ENCODE measurements at regions not wholly inside any gene's neighbourhood (a gene's known extent, or its start where the extent isn't known, plus 50 kb on each side); places are given as distances from the start of the nearest gene placed in this dataset.

GRCh38 chr1:229893762-229894444, 173.1 kb upstream of the GALNT2 start:
- H3K4me3 ChIP-seq (ENCODE audit: low read depth, low read length) = no peak overlapping the region
- no peak for TF ChIP-seq CTCF (IDR thresholded peaks at IDR 0.05; ENCODE audit: borderline replicate concordance, insufficient read depth, low read depth, low read length)

GRCh38 chr1:229894532-229894931, 172.5 kb upstream of the GALNT2 start:
- H3K4me3 ChIP-seq (ENCODE audit: low read depth, low read length) = no peak overlapping the region
- TF ChIP-seq CTCF (IDR thresholded peaks at IDR 0.05; ENCODE audit: borderline replicate concordance, insufficient read depth, low read depth, low read length) = no peak

GRCh38 chr1:229895605-229896004, 171.4 kb upstream of the GALNT2 start:
- H3K4me3 ChIP-seq (ENCODE audit: low read depth, low read length) = no peak overlapping the region
- no peak for TF ChIP-seq CTCF (IDR thresholded peaks at IDR 0.05; ENCODE audit: borderline replicate concordance, insufficient read depth, low read depth, low read length)

- TF ChIP-seq CTCF (IDR thresholded peaks at IDR 0.05; ENCODE audit: borderline replicate concordance, insufficient read depth, low read depth, low read length) = no peak
- no peak overlapping the region for H3K4me3 ChIP-seq (ENCODE audit: low read depth, low read length)
Measured at GRCh38 chr1:229896306-229896705, 170.7 kb upstream of the GALNT2 start.

GRCh38 chr1:229896861-229897260, 170.2 kb upstream of the GALNT2 start:
- no peak overlapping the region for H3K4me3 ChIP-seq (ENCODE audit: low read depth, low read length)
- TF ChIP-seq CTCF (IDR thresholded peaks at IDR 0.05; ENCODE audit: borderline replicate concordance, insufficient read depth, low read depth, low read length) = no peak

GRCh38 chr1:229897501-229897900, 169.5 kb upstream of the GALNT2 start:
- H3K4me3 ChIP-seq (ENCODE audit: low read depth, low read length) = no peak overlapping the region
- no peak for TF ChIP-seq CTCF (IDR thresholded peaks at IDR 0.05; ENCODE audit: borderline replicate concordance, insufficient read depth, low read depth, low read length)

- H3K4me3 ChIP-seq (ENCODE audit: low read depth, low read length) = no peak overlapping the region
- no peak for TF ChIP-seq CTCF (IDR thresholded peaks at IDR 0.05; ENCODE audit: borderline replicate concordance, insufficient read depth, low read depth, low read length)
Measured at GRCh38 chr1:229900220-229900619, 166.8 kb upstream of the GALNT2 start.
